ENCODE measurements at regions not wholly inside any gene's neighbourhood (a gene's known extent, or its start where the extent isn't known, plus 50 kb on each side); places are given as distances from the start of the nearest gene placed in this dataset.

- TF ChIP-seq CTCF (IDR thresholded peaks at IDR 0.05; ENCODE audit: insufficient read depth, low read length, poor library complexity, severe bottlenecking) (no peak), EZH2phosphoT487 (conservative IDR thresholded peaks at IDR 0.05; ENCODE audit: low read length) (no peak)
- Histone ChIP-seq H3K9me2 (replicated peaks; ENCODE audit: insufficient read depth, low read length) (no peaks in the 10 kb centered on the region), H3K27ac (ENCODE audit: low read depth, low read length) (no peak overlapping the region), H2AFZ (ENCODE audit: low read depth, low read length, severe bottlenecking) (no peak overlapping the region), H3K4me3 (ENCODE audit: insufficient read depth, low read length, poor library complexity, severe bottlenecking) (no peak overlapping the region), H3K4me2 (ENCODE audit: low read depth, low read length, poor library complexity, severe bottlenecking) (no peak overlapping the region), H3F3A (ENCODE audit: insufficient read depth) (no peaks in the 10 kb centered on the region), H3K9me3 (ENCODE audit: insufficient read depth, low read length) (no peaks in the 10 kb centered on the region), H3K27me3 (ENCODE audit: low read length) (no peaks in the 10 kb centered on the region), H3K36me3 (ENCODE audit: low read length) (no peaks in the 10 kb centered on the region), H4K20me1 (ENCODE audit: low read depth, low read length) (no peaks in the 10 kb centered on the region), H3K79me2 (ENCODE audit: insufficient read depth, low read length) (no peaks in the 10 kb centered on the region), H3K9ac (ENCODE audit: low read length) (no peak overlapping the region)
These were observed 138.8 kb upstream of the CTAGE1 start for GRCh38 chr18:22556222-22557167.

DNA sequence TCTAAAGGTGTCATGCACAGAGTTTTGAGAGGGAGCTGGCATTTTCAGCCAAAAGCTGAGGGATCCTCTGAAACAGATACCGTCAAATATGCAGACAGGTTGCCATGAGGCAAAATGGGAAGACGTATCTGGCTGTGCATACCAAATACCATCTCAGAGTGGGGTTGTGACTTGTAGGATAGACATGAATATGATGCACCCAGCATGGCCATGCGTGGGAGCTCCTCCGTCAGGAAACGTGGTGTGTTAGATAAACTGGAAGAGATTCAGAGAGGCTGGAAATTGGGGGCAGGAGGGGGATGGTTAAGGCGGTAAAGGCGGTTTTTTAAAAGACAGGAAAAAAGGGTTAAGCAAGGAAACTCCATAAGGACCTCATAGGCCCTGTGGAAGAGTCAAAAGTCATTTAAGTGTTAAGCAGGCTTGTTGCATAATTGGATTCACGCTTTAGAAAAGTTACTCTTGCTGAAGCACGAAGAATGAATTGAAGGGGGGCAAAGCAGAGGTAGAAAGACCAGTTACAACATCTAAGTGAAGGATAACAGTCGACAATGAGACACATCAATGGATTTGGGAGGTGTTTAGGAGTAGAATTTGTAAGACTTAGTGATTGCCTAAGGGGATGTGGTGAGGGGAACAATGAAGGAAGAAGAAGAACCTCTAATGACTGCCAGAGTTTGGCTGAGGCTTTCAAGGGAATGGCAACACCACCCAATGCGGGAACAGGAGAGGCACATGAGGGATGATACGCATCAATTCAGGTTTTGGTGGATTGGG, 139.6 kb upstream of the CTAGE1 start:
- Histone ChIP-seq H3K4me2 (ENCODE audit: low read depth, low read length, poor library complexity, severe bottlenecking) (no peak overlapping the region), H4K20me1 (ENCODE audit: low read depth, low read length) (no peaks in the 10 kb centered on the region), H3K4me3 (ENCODE audit: insufficient read depth, low read length, poor library complexity, severe bottlenecking) (no peak overlapping the region), H3K27ac (ENCODE audit: low read depth, low read length) (no peak overlapping the region), H3K79me2 (ENCODE audit: insufficient read depth, low read length) (no peaks in the 10 kb centered on the region), H3F3A (ENCODE audit: insufficient read depth) (no peaks in the 10 kb centered on the region), H3K9ac (ENCODE audit: low read length) (no peak overlapping the region), H3K36me3 (ENCODE audit: low read length) (no peaks in the 10 kb centered on the region), H3K27me3 (ENCODE audit: low read length) (no peaks in the 10 kb centered on the region), H3K9me3 (ENCODE audit: insufficient read depth, low read length) (no peaks in the 10 kb centered on the region), H2AFZ (ENCODE audit: low read depth, low read length, severe bottlenecking) (no peak overlapping the region), H3K9me2 (replicated peaks; ENCODE audit: insufficient read depth, low read length) (no peaks in the 10 kb centered on the region)
- TF ChIP-seq CTCF (IDR thresholded peaks at IDR 0.05; ENCODE audit: insufficient read depth, low read length, poor library complexity, severe bottlenecking): no peak

GRCh38 chr18:22558945-22559385, 141.2 kb upstream of the CTAGE1 start:
- Histone ChIP-seq H2AFZ (ENCODE audit: low read depth, low read length, severe bottlenecking) (no peak overlapping the region), H4K20me1 (ENCODE audit: low read depth, low read length) (no peaks in the 10 kb centered on the region), H3K9me3 (ENCODE audit: insufficient read depth, low read length) (no peaks in the 10 kb centered on the region), H3K4me3 (ENCODE audit: insufficient read depth, low read length, poor library complexity, severe bottlenecking) (no peak overlapping the region), H3K36me3 (ENCODE audit: low read length) (no peaks in the 10 kb centered on the region), H3K9ac (ENCODE audit: low read length) (no peak overlapping the region), H3K27ac (ENCODE audit: low read depth, low read length) (no peak overlapping the region), H3F3A (ENCODE audit: insufficient read depth) (no peaks in the 10 kb centered on the region), H3K27me3 (ENCODE audit: low read length) (no peaks in the 10 kb centered on the region), H3K79me2 (ENCODE audit: insufficient read depth, low read length) (no peaks in the 10 kb centered on the region), H3K9me2 (replicated peaks; ENCODE audit: insufficient read depth, low read length) (no peaks in the 10 kb centered on the region), H3K4me2 (ENCODE audit: low read depth, low read length, poor library complexity, severe bottlenecking) (no peak overlapping the region)
- TF ChIP-seq CTCF (IDR thresholded peaks at IDR 0.05; ENCODE audit: insufficient read depth, low read length, poor library complexity, severe bottlenecking): no peak
